WTC11 (cell line): ENCODE measurements at regions not wholly inside any gene's neighbourhood (a gene's known extent, or its start where the extent isn't known, plus 50 kb on each side); places are given as distances from the start of the nearest gene placed in this dataset.

Source experiments
- FOXP1 ChIP-seq: sonication (generic); formaldehyde crosslinking; IDR thresholded peaks from 2 replicates; pipeline ENCODE4 v1.8.0; 2022; ENCODE audit warnings: missing genetic modification reagents, mild to moderate bottlenecking, moderate library complexity, borderline replicate concordance
- NFYB ChIP-seq: sonication (generic); formaldehyde crosslinking; conservative IDR thresholded peaks from 2 replicates; pipeline ENCODE4 v1.8.0; 2022; ENCODE audit warnings: low read depth, missing genetic modification reagents
- SOX15 ChIP-seq: fragments of 250-450 bp; sonication (Bioruptor Pico); IDR thresholded peaks from 2 replicates; pipeline ENCODE4 v1.9.0; 2021; ENCODE audit warnings: mild to moderate bottlenecking
- ZNF416 ChIP-seq: fragments of 250-450 bp; sonication (Bioruptor Pico); IDR thresholded peaks from 2 replicates; pipeline ENCODE4 v1.9.0; 2021; ENCODE audit warnings: mild to moderate bottlenecking, inconsistent platforms
- TF ChIP-seq, protein P1 (sequence below): sonication (generic); formaldehyde crosslinking; IDR thresholded peaks from 2 replicates; pipeline ENCODE4 v1.8.1; 2023; ENCODE audit warnings: mild to moderate bottlenecking, moderate library complexity, missing genetic modification reagents
- TF ChIP-seq, protein P2 (sequence below): fragments of 200-600 bp; IDR thresholded peaks from 2 replicates; pipeline ENCODE4 v1.8.0; 2022; ENCODE audit warnings: antibody characterized with exemption
- TF ChIP-seq, protein P3 (sequence below): sonication (generic); formaldehyde crosslinking; IDR thresholded peaks from 2 replicates; pipeline ENCODE4 v1.8.1; 2022; ENCODE audit warnings: low read depth, missing genetic modification reagents, borderline replicate concordance

DNA sequence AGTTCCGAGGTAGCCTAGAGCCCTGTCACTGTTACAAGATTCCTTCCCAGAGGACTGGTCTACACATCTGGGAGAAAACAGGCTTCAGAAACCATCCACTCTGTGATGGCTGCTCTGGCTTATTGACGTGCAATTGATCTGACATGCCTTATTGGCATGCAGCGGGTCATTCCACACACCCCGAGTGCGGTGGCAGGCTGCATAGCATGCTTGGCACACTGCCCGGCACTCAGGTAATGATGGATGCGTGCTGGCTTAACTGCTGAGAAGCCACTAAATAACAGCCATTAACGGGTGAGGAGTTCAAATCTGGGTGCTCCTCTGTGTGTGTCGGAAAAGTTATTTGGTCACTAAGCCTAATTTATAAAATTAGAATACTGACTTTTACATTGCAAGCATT lies 67.9 kb upstream of the CDH4 start:
- TF ChIP-seq NFYB (CRISPR knock-in tag) = no peak
- TF ChIP-seq, protein P1, sequence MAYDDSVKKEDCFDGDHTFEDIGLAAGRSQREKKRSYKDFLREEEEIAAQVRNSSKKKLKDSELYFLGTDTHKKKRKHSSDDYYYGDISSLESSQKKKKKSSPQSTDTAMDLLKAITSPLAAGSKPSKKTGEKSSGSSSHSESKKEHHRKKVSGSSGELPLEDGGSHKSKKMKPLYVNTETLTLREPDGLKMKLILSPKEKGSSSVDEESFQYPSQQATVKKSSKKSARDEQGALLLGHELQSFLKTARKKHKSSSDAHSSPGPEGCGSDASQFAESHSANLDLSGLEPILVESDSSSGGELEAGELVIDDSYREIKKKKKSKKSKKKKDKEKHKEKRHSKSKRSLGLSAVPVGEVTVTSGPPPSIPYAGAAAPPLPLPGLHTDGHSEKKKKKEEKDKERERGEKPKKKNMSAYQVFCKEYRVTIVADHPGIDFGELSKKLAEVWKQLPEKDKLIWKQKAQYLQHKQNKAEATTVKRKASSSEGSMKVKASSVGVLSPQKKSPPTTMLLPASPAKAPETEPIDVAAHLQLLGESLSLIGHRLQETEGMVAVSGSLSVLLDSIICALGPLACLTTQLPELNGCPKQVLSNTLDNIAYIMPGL (CRISPR knock-in tag) = no peak
- no peak for TF ChIP-seq SOX15 (CRISPR knock-in tag)
- TF ChIP-seq, protein P2, sequence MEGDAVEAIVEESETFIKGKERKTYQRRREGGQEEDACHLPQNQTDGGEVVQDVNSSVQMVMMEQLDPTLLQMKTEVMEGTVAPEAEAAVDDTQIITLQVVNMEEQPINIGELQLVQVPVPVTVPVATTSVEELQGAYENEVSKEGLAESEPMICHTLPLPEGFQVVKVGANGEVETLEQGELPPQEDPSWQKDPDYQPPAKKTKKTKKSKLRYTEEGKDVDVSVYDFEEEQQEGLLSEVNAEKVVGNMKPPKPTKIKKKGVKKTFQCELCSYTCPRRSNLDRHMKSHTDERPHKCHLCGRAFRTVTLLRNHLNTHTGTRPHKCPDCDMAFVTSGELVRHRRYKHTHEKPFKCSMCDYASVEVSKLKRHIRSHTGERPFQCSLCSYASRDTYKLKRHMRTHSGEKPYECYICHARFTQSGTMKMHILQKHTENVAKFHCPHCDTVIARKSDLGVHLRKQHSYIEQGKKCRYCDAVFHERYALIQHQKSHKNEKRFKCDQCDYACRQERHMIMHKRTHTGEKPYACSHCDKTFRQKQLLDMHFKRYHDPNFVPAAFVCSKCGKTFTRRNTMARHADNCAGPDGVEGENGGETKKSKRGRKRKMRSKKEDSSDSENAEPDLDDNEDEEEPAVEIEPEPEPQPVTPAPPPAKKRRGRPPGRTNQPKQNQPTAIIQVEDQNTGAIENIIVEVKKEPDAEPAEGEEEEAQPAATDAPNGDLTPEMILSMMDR = no peak
- no peak for TF ChIP-seq FOXP1 (CRISPR knock-in tag)
- TF ChIP-seq, protein P3, sequence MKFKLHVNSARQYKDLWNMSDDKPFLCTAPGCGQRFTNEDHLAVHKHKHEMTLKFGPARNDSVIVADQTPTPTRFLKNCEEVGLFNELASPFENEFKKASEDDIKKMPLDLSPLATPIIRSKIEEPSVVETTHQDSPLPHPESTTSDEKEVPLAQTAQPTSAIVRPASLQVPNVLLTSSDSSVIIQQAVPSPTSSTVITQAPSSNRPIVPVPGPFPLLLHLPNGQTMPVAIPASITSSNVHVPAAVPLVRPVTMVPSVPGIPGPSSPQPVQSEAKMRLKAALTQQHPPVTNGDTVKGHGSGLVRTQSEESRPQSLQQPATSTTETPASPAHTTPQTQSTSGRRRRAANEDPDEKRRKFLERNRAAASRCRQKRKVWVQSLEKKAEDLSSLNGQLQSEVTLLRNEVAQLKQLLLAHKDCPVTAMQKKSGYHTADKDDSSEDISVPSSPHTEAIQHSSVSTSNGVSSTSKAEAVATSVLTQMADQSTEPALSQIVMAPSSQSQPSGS (CRISPR knock-in tag) = no peak
- no peak for TF ChIP-seq ZNF416 (CRISPR knock-in tag)
